RPMI7951 (cell line): ENCODE measurements at regions not wholly inside any gene's neighbourhood (a gene's known extent, or its start where the extent isn't known, plus 50 kb on each side); places are given as distances from the start of the nearest gene placed in this dataset.

Experiments used
- DNase-seq: peaks from one replicate; pipeline ENCODE4 v3.0.0-alpha.2; 2012; ENCODE audit warnings: low read depth

- DNase-seq = peak; percentile 47
These were observed 257.5 kb upstream of the TCF21 start for GRCh38 chr6:133631421-133631820.

- peak; percentile 45 for DNase-seq
These were observed 256.7 kb upstream of the TCF21 start for GRCh38 chr6:133632206-133632605.

DNA sequence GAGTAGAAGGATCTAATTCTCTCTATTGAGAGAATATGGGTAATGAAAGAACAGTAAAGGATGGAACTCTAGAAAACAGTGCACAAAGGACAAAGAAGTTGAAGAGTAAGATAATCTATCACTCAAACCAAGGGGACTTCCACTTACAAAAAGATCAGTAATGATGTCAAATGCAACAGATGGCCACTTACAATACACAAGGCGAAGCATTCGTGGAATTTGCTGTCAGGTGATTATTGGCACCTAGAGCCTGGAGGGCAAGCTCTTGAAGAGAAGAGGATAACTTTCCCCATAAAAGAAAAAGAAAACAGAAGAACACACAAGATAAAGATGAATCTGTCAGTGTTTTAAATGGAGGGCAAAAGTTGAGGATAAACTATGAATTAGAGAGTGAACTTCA, 256.0 kb upstream of the TCF21 start:
- DNase-seq = no peak

- DNase-seq = no peak
These were observed 254.4 kb upstream of the TCF21 start for GRCh38 chr6:133634474-133634873.

DNA sequence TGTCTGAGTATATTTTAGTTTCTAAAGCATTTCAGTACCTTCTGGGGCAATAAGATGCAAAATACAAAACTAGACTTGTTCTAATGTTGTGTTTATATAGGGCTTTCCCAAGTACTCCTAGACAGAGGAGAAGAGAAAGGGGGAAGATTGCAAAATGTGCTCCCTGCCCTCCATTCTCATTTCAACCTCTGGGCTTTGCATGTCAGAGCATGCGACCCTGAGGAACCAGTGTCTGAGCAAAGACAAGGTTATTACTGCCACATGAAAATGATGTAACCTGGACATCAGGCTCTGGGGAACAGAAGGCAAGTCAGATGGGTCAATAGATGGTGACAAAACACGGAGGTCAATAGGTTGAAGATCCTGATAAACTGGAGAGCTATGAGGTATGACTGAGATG, 253.5 kb upstream of the TCF21 start:
- DNase-seq = no peak

DNA sequence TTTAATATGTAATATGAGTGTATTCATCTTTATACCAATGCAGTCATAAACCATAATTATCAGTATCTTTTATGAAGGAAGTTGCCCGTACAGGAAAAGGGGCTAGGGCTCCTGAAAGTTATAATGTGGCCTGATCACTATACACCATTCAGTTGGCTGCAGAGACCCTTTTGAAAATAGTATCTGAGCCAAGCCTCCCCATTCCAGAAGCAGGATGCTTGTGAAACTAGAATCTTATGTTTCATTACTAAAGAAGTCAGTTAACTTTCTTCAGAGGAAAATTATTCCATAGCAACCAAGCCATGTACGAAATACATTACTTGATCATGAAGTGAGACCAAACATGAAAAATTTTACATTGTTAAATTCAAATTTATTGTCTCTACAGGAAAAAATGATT, 251.5 kb upstream of the TCF21 start:
- DNase-seq = no peak

- DNase-seq = no peak
These were observed 251.0 kb upstream of the TCF21 start for GRCh38 chr6:133637874-133638273.

DNA sequence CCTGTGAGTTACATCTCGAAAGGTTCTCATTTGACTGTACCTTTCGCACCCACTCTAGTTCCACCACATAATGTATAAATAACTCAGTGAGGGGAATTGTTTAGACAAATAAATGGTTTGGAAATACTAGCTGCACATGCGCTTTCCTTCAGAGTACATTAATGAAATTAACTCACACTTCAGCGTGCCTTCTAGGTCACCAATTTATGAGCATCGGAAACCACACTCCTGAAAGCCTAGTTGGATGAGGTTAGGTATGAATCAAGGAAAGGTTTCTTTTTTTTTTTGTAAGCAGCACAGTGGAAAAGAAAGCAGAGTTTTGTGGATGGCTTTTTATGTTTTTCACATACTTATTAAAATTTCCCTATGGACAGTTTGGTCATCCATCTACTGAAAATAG, 247.8 kb upstream of the TCF21 start:
- DNase-seq = no peak

DNA sequence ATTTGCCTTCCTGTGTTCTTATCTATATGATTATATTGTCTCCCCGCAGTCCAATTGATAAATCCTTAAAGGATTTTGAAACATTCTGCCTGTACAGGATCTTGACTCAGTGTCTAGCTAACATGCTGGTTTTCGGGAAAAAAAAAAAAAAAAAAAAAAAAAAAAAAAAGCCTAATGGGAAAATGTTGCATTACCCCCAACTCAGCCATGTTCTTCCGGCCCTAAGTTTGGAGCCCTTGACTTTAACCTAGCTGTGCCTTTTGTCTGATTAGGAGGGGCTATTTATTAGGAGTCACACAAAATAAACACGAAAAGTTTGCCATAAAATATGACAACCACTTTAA, 244.4 kb upstream of the TCF21 start:
- DNase-seq = no peak

DNA sequence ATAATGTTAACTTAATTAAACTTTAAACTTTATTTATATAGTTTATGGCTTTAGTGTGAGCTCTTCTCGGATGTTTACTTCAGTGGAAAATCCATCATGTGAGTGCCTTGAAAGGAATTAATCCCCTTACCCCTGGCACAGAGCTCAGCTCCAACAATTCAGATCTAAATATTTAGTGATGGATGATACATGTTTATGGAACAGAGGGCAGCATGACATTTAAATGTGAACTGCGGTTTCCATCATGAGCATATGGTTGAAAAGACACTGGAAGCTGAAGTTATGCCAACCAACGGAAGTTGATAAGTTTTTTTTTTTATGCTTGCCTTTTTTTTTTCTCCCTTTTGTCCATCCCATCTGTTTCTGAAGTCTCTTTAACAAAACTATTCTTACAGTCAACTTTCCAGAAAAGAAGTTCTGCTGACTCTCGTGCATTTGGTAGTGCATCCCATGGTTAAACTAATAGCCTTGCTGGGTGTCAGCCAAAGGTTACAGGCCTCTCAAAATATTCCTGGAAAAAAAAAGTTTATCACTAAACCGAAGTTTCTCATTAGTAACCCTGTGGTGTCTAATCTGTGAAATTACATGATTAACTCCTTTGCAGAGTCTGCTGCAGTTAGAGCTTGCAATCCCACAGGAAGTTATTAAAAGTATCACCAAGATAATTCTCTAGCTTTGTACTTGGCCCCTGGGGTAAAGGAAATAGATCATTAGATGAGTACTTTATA, 243.9 kb upstream of the TCF21 start:
- peak; percentile 70 for DNase-seq

DNA sequence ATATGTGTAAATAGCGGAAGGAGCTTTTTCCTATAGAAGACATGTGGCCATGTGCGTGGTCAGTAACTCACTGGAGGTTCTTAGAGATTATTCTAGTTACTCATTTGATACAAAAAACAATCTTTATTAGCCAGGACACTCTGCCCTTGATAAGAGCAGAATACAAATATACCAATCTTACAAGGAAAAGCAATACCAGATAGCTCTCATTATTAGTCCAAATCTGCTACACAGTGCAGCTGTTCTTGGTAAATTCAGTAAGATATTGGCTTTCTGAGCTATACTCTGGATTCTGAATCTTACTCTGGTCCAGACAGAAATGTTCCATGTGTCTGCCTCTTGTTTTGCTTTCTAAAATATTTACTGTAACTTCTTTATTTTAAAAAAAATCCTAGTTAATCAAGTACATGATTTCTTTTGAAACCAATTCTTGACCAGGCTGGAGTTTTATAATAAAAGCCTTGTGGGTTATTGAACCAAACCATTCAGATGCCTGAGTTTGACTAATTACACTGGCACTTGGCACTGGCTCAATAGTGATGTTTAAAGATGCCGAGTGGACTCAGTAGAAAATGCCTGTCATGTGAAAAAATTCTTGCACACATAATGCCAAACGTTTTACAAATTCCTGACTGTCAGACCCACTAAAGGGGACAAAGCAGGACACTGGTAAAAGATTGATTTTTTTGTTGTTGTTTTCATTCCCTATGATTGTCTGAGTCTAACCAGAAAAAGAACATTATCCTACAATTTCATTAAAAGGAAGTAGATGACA, 242.8 kb upstream of the TCF21 start:
- peak; percentile 74 for DNase-seq

GRCh38 chr6:133648581-133648980, 240.3 kb upstream of the TCF21 start:
- DNase-seq = no peak

- DNase-seq = no peak
These were observed 217.5 kb upstream of the TCF21 start for GRCh38 chr6:133671376-133671775.

GRCh38 chr6:133673056-133673455, 215.9 kb upstream of the TCF21 start:
- no peak for DNase-seq

- no peak for DNase-seq
These were observed 214.3 kb upstream of the TCF21 start for GRCh38 chr6:133674661-133675060.

GRCh38 chr6:133680994-133681393, 207.9 kb upstream of the TCF21 start:
- DNase-seq = no peak

DNA sequence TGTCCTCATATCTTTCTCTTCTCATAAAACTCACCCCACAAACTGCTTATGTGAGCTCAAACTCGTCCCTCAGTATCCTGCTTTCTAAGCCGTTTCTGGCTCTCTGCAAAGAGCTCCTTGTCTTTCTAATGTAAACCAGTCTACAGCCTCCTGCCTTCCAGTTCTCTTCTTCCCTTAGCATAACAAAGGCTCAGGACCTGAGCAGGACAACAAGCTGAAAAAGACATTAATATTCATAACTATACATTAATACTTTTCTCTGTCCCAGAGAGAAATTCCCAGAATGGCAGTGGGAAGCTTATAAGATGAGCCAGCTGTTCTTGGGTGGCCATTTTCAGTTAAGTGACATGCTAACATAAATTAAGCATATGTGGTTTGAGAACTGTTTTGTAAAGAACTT, 207.0 kb upstream of the TCF21 start:
- no peak for DNase-seq

DNA sequence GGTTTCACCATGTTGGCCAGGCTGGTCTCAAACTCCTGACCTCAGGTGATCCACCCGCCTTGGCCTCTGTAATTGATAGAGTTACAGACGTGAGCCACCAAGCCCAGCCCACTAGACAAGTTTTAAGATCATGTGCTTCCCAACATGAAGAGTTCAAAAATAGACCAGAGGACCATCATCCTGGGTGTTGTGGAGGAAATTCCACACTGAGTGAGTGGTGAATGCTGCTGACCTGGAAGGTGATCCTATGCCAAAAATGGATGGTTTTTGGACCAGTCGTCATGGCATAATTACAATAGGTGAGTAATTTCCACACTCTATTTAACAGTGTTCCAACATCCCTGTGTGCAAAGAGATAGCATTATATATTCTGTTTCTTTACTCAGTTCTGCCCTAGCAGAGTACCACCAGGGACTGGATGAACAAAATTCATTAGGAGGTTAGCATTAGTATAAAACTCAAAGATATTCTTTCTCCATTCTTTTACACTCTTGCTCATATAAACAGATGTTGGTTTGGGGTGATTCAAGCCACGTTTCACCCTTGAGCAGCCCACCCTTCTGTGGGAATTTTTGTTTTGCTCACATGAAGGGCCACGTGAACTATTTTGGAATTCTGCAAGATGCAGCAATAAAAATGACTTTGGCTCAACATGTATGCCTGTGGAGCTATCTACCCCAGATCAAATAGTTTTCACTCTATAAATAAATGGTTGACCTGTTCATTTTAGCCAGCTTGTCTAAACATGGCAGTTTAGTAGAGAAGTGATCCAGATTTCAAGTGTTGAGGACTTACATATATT, 206.2 kb upstream of the TCF21 start:
- no peak for DNase-seq

GRCh38 chr6:133683308-133683580, 205.7 kb upstream of the TCF21 start:
- no peak for DNase-seq

DNA sequence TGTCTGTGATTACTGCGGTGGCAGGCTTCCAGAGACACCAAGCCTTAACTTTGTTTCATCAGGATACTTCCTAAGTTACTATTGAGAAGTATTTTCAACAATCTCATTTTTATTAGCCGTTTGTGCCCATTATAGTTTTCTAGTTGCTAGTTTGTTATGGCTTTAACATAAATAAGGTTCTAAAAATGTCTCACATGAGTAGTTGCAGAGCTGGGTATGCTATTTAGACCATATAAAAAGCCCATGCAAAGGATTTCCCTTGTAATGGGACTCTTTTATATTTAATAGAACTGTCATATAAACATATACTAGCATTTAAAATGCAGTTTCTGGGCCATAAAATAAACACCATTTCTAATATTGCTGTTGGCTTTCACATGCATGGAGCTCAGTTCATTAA, 205.3 kb upstream of the TCF21 start:
- no peak for DNase-seq

DNA sequence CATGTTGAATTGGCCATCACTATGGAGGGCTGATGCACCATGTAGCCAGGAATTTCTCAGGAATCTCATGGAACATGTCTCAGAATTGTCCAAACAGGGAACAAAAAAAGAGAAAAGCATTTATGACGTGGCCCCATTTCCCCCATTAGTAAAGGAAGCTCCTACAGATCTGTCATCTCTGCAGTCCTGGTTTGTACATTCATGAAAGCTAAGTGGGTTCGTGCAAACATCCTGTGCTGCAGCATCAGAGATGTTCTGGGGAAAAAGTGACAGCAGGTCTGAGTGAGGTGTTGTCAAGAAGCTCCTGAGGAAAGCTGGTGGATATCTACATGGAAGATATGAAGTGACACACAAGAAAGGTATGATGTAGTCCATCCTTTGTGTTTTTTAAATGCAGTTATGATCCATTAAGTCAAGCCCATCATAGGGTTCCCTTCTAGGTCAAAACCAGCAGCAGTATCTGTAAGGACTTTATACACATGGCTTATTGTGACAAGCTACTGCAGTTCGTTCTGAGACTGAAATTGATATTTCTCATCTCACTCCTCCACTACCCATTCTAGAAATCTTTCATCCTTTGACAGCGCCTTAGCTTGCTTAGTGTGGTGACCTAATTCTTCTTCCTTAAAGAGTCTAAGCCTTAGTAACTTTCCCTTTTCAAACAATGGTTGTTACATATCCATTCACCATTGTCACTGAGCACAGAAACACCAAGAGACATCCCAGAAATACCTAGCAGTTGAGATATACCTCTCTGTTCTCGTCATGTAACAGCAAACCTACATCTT, 200.0 kb upstream of the TCF21 start:
- DNase-seq = no peak

DNA sequence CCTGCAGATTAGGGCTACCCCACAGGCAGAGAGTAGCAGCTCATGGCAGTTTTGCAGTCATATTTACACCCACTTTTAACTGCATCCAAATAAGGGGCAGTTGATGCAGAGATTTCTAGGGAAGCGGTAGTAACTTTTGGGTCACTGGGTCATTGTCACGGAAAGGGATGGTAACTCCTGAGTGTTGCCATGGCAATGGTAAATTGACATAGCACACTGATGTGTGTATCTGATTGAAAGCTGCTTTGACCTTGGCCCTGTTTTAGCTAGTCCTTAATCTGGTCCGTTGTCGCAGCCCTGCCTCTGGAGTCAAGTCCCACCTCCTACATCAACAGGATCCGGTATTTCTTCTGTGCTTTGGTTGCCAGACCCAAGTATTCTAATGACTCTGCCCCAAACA, 199.1 kb upstream of the TCF21 start:
- DNase-seq = no peak
